AG04449 (cell line): ENCODE measurements at regions not wholly inside any gene's neighbourhood (a gene's known extent, or its start where the extent isn't known, plus 50 kb on each side); places are given as distances from the start of the nearest gene placed in this dataset.

Experiments used
- CTCF ChIA-PET: fragments of 350-600 bp; formaldehyde crosslinking; extraction: SDS; loops from one replicate; lab custom pipeline; 2021; ENCODE audit warnings: antibody characterized with exemption; lab: Yijun Ruan, JAX
- POLR2A ChIA-PET: fragments of 400-600, 350-600 bp; formaldehyde crosslinking; extraction: SDS; loops from one replicate; lab custom pipeline; 2020; ENCODE audit warnings: antibody characterized with exemption, inconsistent platforms; lab: Yijun Ruan, JAX
- DNase-seq: peaks from one replicate; pipeline ENCODE4 v3.0.0-alpha.2; 2010; ENCODE audit warnings: low read depth, low spot score
- H3K4me3 ChIP-seq: 2 replicates; pipeline ENCODE4 v1.5.1; 2011; ENCODE audit warnings: low read depth, mild to moderate bottlenecking, control low read depth, low read length
- CTCF ChIP-seq: IDR thresholded peaks from one replicate; pipeline ENCODE4 v1.5.1; 2011; ENCODE audit warnings: mild to moderate bottlenecking, moderate library complexity, low read length, control low read depth, inconsistent platforms; ENCODE audit not compliant: insufficient read depth; ENCODE audit errors: missing control alignments

DNA sequence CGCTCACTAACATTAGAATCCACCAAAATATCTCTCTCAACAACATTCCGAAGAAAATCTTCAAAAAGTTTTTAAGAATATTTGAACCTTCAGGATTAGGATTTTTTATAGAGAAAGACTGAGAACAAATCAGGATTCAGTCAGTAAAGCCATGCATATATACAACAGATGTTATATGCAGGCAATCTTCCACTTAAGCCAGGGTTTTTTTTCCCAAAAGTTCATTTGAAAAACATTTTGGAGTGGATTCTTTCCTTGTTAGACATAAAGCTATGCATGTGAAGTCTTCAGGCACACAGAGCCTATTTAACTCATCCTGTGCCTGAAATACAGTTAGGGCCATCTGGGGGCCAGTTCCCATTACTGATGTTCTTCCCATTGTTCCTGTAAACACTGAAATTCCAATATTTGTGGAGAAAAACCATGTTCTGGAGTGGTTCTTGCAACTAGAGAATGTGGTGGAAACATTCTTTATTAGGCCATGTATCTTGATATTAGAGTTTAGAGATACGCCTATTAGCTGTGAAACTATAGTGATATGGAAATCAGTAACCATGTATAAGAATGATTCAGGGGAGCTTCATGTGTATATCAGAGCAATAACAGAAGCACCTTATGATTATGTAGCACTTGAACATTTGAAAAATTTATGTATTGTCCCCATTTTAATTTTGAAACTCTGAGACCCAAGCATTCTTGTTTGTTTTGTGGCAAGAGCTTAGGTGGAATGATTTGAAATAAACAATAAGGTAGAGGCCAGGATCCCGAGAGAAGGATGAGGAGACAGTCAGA, 61.7 kb downstream of the PLEKHG1 start:
- ChIA-PET POLR2A (no interaction called here), CTCF (no interaction called here)
- TF ChIP-seq CTCF = no peak
- no peak for DNase-seq
- H3K4me3 ChIP-seq = no peak overlapping the region

DNA sequence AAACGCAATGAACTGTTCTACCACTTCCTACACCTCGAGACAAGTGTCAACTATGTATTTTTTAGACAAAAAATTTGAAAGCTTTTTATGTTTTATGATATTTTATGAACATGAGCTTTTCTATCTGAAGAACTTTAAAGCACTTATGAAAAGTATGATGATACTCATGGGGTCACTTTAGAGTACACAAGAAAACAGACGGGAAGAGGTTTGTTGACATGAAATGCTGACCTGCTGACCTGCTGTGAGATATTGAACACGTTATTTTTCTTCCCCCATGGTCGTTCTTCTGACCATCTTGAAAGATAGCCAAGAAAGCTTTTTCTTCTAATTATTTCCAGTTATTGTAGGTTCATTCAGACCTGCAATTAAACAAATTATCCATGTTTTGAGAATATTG, 63.1 kb downstream of the PLEKHG1 start:
- no peak overlapping the region for H3K4me3 ChIP-seq
- no peak for TF ChIP-seq CTCF
- ChIA-PET CTCF (interaction anchor here (0.8 kb wide), 1 partner anchor 10 kb away, joined by 3 read pairs; no protein-coding TSS in a partner anchor), POLR2A (no interaction called here)
- no peak for DNase-seq

- no peak for DNase-seq
- CTCF ChIA-PET = no interaction called here
- TF ChIP-seq CTCF = no peak
- no peak overlapping the region for H3K4me3 ChIP-seq
- POLR2A ChIA-PET = no interaction called here
These were observed 64.4 kb downstream of the PLEKHG1 start for GRCh38 chr6:150664091-150664490.

GRCh38 chr6:150666071-150666470, 66.4 kb downstream of the PLEKHG1 start:
- POLR2A ChIA-PET = no interaction called here
- H3K4me3 ChIP-seq = no peak overlapping the region
- CTCF ChIA-PET = no interaction called here
- TF ChIP-seq CTCF = no peak
- no peak for DNase-seq

- ChIA-PET CTCF (no interaction called here), POLR2A (no interaction called here)
- TF ChIP-seq CTCF = no peak
- no peak for DNase-seq
- no peak overlapping the region for H3K4me3 ChIP-seq
These were observed 67.7 kb downstream of the PLEKHG1 start for GRCh38 chr6:150667359-150667758.

DNA sequence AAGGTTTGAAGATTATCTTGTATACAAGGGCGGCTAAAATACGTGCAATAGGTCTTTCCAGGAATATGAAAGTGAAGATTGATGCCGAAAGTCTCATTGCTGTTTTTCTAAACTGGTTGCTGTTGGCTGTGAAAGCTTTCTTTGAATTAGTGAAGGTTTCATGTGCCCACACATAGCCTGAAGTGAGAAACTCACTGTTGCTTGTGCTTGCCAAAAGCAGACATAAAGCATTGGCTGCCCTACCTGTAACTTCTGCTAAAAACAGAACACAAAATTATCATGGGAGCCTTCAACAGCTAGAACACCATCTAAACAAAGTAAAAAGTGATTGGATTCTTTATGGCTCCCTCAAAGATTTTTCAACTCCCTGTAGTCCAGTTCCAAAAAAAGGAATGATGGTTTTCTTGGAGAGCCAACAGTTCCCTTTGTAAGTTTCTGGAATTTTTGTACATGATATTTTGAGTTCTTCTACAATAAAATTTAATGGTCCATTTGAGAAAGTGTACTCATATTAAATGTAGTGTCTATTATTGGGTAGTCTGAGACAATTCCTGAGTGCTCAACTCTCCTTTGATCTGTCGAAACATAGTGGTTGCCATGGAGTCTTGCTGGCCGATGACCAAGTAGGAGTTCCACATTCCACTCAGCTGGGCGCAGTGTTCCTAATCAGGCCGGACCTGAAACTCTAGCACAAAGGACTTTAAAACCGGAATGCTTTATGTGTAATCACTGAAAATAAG, 68.5 kb downstream of the PLEKHG1 start:
- H3K4me3 ChIP-seq = no peak overlapping the region
- POLR2A ChIA-PET = no interaction called here
- no peak for DNase-seq
- no peak for TF ChIP-seq CTCF
- CTCF ChIA-PET = no interaction called here
